ENCODE measurements at regions not wholly inside any gene's neighbourhood (a gene's known extent, or its start where the extent isn't known, plus 50 kb on each side); places are given as distances from the start of the nearest gene placed in this dataset.

GRCh38 chr6:119510246-119510645, 160.7 kb upstream of the MAN1A1 start:
- TF ChIP-seq TAF1 (IDR thresholded peaks at IDR 0.05; ENCODE audit: borderline replicate concordance, insufficient read depth, low read length) = no peak
- TF ChIP-seq POLR2AphosphoS5 (IDR thresholded peaks at IDR 0.05; ENCODE audit: low read depth, low read length) = no peak
- no peak for TF ChIP-seq REST (IDR thresholded peaks at IDR 0.05; ENCODE audit: insufficient read depth in 1 of 2, low read depth in 2 of 2, low read length in 2 of 2)
- TF ChIP-seq SIN3A (IDR thresholded peaks at IDR 0.05; ENCODE audit: borderline replicate concordance, insufficient read depth, low read length) = no peak

Data from PFSK-1 (cell line).